ENCODE measurements at regions not wholly inside any gene's neighbourhood (a gene's known extent, or its start where the extent isn't known, plus 50 kb on each side); places are given as distances from the start of the nearest gene placed in this dataset.

DNA sequence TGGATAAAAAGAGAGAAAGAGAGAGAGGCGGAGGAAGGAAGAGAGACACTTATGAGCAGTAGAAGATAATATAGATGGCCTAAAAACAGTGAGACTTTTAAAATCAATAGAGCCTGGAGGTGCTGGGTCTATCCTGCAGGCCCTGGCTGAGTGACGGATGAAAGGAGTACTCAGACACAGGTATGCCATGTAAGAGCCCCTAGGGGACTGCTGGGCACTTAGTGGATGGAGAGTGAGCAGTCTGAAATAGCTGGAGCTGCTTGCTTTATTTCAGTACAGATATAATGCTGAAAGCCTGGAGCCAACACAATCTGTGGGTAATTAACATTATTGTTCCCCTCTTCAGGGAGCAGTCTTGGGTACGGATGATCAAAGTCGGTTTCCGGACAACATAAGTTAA is 578.6 kb downstream of the SPOCK3 start:
- H4K20me1 ChIP-seq (ENCODE audit: insufficient read depth, low read length), result no peaks in the 10 kb centered on the region
- dilution Hi-C loops (cut with HindIII; ENCODE audit: low sequenced_read_pairs, unreplicated experiment) (no loop called here), in situ Hi-C loops (cut with MboI; ENCODE audit: low sequenced_read_pairs) (no loop called here), intact Hi-C loops (cut with micrococcal nuclease) (no loop called here)
- no peak overlapping the region for H4K91ac ChIP-seq (ENCODE audit: insufficient read depth, low read depth, low read length)
- H3K9ac ChIP-seq (ENCODE audit: low read depth, low read length), result no peak overlapping the region
- no peaks in the 10 kb centered on the region for H3K9me3 ChIP-seq (ENCODE audit: control insufficient read depth, insufficient read depth, low read length)
- H3K23ac ChIP-seq (ENCODE audit: low read depth, low read length), result no peak overlapping the region
- H3K4ac ChIP-seq (ENCODE audit: low read depth, low read length), result no peak overlapping the region
- no peaks in the 10 kb centered on the region for H3K36me3 ChIP-seq (ENCODE audit: control insufficient read depth, insufficient read depth, low read length)
- H3K14ac ChIP-seq (replicated peaks; ENCODE audit: low read depth, low read length), result no peak overlapping the region
- no peak overlapping the region for H3K4me3 ChIP-seq (ENCODE audit: insufficient read depth, low read depth, low read length)
- no peak overlapping the region for H2BK120ac ChIP-seq (ENCODE audit: low read depth, low read length)
- CTCF ChIA-PET, result no interaction called here
- no peak for DNase-seq
- no peak overlapping the region for H2BK15ac ChIP-seq (ENCODE audit: low read depth, low read length)
- no peaks in the 10 kb centered on the region for H3K9me1 ChIP-seq (ENCODE audit: insufficient read depth, low read length)
- no peaks in the 10 kb centered on the region for H3K27me3 ChIP-seq (ENCODE audit: control insufficient read depth, insufficient read depth, low read length)
- 60% methylated on average over 2 of the region's 5 CpGs; no CpG with 5 or more reads in 1 of the 2 experiments for whole genome bisulfite sequencing, 2 experiments (ENCODE audit: extremely low coverage in 2 of 2, insufficient read length in 1 of 2)
- H3K56ac ChIP-seq (ENCODE audit: extremely low read depth, insufficient read depth, low read length), result no peak overlapping the region
- H3K4me1 ChIP-seq (ENCODE audit: control insufficient read depth, insufficient read depth, low read length), result no peaks in the 10 kb centered on the region
- no peak overlapping the region for H2AFZ ChIP-seq (replicated peaks; ENCODE audit: low read length, poor library complexity)
- H2AK9ac ChIP-seq (replicated peaks; ENCODE audit: low read depth, low read length, poor library complexity), result no peak overlapping the region
- ATAC-seq (ENCODE audit: low read depth), result no peak
- no peak overlapping the region for H2BK20ac ChIP-seq (ENCODE audit: low read depth, low read length)
- no peaks in the 10 kb centered on the region for H3K79me1 ChIP-seq (ENCODE audit: low read depth in 1 of 2, low read length in 2 of 2)
- H4K5ac ChIP-seq (ENCODE audit: low read depth, low read length), result no peak overlapping the region
- TF ChIP-seq CEBPB (IDR thresholded peaks at IDR 0.05; ENCODE audit: low read depth, low read length), result no peak
- TF ChIP-seq POLR2A (IDR thresholded peaks at IDR 0.05; ENCODE audit: low read depth, low read length), result no peak
- no peak for TF ChIP-seq SMC3 (IDR thresholded peaks at IDR 0.05; ENCODE audit: low read depth, low read length)
- TF ChIP-seq FOS (IDR thresholded peaks at IDR 0.05; ENCODE audit: low read depth, low read length), result no peak
- H2AK5ac ChIP-seq (ENCODE audit: low read depth, low read length), result no peak overlapping the region
- H4K8ac ChIP-seq (ENCODE audit: low read depth in 2 of 2, low read length in 2 of 2), result no peak overlapping the region
- H3K27ac ChIP-seq (ENCODE audit: insufficient read depth, low read length), result no peak overlapping the region
- POLR2A ChIA-PET (ENCODE audit: unreplicated experiment), result no interaction called here
- BruUV-seq (replicated peaks), result no TSS peak
- H3K18ac ChIP-seq (ENCODE audit: low read depth, low read length), result no peak overlapping the region
- no peak overlapping the region for H2BK5ac ChIP-seq (ENCODE audit: low read depth, low read length, poor library complexity, severe bottlenecking)
- no peak overlapping the region for H3K4me2 ChIP-seq (ENCODE audit: low read depth, low read length)

All from IMR-90 (cell line).